ENCODE measurements at regions not wholly inside any gene's neighbourhood (a gene's known extent, or its start where the extent isn't known, plus 50 kb on each side); places are given as distances from the start of the nearest gene placed in this dataset.

DNA sequence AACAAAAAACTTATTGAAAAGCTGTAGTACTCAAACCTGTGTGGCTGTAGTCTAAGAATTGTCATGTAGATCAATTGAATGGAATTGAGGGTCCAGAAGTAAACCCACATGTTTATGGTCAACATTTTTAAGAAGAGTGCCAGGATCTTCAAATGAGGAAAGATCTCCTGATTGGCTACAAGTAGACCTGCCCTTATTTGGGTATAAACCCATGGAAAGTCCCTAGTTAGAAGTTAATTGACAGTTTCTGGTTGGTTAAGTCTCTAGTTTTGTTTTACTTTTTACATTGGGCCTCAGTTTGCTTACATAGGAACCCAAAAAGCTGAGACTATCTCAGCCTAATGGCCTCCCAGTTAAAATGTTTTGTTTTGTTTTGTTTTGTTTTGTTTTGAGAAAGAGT, 91.9 kb upstream of the RESF1 start:
- DNase-seq: no peak

DNA sequence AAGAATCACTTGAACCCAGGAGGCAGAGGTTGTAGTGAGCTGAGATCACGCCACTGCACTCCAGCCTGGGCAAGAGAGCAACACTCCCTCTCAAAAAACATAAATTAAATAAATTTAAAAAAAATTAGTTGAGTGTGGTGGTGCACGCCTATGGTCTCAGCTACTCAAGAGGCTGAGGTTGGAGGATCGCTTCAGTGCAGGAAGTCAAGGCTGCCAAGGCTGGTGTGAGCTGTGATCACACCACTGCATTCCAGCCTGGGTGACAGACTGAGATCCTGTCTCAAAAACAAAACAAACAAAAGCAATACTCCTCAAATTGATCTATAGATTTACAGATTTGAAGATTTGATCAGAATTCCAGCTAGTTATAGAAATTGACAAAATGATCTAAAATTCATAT, 92.7 kb upstream of the RESF1 start:
- no peak for DNase-seq

DNA sequence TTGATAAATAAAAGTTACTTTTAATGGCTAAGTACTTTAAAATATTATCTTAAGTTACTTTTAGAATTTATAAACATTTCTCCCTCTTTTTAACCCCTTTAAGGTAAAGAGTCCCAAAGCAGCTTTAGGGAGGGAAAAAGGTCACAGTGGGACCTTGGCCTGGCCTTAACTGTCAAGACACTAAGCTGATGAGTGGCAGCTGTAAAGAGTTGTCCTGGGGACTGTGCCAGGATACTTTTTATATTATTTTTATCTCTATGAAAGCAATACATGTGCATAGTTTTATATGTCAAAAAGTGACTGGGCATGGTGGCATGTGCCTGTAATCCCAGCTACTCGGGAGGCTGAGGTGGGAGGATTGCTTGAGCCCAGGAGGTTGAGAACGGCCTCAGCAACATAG, 94.2 kb upstream of the RESF1 start:
- no peak for DNase-seq

DNA sequence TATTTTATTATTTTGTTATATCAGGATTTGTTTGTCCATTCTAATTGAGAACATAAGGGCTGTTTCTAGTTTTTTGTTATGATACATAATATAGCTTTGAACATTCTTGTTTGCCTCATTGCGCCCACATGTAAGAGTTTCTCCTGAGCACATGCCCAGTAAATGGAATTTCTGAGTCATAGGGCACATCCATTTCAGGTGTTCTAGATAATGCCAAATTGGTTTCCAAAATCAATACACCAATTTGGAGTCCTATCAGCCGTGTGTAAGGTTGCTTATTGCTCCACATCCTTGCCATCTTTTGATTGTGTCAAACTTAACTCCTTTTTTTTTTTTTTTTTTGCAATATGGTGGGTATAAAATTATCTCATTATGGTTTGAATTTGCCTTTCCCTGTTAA, 97.9 kb upstream of the RESF1 start:
- DNase-seq: no peak

DNA sequence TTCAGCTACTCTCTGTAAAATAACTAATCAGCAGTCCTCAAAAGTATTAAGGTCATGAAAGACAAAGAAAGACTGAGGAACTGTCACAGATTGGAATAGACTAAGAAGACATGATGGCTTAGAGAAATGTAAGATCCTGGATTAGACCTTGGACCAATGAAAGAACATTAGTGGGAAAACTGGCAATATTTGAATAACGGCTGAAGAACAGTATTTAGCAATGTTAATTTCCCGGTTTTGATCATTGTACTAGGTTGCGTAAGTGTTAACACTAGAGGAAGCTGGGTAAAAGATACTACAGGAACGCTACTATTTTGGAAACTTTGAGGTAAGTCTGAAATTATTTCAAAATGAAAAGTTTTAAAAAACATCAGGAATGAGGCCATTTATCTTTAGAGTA, 98.8 kb upstream of the RESF1 start:
- no peak for DNase-seq

DNA sequence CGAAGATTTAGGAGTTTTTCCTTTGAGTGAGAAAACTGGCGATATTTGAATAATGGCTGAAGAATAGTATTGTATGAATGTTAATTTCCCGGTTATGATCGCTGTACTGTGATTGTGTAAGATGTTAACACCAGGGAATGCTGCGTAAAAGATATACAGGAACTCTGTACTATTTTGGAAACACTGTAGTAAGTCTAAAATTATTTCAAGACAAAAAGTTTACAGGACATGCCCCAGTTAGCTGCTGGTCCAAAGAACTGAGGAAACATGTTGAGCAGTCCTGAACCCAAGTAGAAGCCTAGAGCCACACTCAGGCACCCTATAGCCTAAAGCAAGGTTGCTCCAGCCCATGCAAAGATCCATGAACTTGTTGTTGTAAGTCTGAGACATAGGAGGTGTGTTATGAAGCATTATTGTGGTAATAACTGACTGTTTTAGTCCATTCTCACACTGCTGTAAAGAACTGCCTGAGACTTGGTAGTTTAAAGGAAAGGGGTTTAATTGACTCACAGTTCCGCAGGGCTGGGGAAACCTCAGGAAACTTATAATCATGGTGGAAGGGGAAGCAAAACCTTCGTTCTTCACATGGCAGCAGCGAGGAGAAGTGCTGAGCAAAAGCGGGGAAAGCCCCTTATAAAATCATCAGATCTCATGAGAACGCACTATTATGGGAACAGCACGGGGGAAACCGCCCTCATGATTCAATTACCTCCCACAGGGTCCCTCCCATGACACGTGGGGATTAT, 99.8 kb upstream of the RESF1 start:
- no peak for DNase-seq

DNA sequence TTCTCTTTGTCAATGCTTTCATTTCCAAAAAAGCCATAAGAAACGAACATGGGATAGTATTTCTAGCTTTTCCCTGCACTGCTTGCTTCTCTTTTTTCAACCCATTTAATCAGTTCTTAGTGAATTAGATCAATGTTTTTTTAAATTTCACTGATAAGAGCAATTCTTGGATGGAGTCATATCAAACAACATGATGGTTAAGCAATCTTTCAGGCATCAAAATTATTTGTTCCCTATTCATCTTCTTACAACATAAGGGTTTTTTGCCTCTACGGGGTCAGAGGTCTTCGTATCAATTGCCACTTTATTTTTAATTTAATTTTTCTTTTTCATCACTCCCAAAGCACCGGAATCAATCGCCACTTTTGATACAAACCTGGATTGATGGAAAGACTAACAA, 103.8 kb upstream of the RESF1 start:
- no peak for DNase-seq

DNA sequence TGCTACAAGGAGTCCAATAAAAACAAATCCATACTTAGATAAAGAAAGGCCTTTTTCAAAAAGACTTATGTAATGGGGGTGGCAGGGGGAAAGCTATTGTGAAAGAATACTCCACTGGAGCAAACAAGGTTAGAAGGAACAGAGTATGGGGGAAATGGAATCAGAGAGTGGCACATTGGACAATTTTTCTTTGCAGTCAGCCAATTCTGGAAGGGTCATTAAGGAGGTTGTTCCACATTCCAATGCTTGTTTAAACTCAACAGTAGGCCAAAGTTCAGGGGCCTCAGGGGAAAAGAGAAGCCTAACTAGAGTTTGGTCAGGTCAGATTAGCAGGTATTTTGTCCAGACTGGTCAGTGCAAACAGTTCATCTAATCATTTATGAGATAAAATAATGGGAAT, 105.2 kb upstream of the RESF1 start:
- no peak for DNase-seq

DNA sequence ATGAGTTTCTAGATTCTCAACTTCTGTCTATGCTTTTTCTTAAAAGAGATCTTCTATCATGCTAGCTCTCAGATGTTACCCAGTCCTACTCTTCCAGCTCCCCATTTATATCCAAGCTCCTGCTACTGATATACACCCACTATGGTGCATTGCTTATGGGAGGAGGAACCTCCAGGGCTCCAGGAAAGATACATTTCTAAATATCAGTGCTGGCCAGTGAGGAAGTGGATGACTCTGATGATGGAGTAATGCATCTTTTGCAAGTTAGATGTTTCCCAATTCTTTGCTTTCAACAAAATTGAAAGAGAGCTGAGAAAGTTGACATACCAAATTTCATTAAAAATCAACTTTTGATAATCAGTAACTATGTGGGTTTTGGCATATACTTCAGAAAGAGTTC, 105.7 kb upstream of the RESF1 start:
- no peak for DNase-seq

DNA sequence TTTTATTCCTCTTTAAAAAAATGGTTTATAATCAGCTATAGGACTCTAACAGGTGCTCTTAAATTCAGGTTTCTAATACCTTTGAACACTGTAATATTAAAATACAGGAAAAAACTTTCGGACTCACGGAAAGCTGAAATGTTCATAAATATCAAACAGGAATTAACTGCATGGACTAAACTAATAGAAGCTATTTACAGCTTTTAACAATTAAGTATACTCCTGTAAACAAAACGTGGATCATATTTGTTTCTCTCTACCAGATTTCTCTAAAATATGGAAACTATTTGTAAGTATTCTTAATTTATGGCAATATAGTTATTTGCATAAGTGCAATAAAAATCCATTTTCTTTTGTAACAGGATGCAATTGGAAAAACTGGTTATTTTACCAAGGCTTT, 108.9 kb upstream of the RESF1 start:
- no peak for DNase-seq

DNA sequence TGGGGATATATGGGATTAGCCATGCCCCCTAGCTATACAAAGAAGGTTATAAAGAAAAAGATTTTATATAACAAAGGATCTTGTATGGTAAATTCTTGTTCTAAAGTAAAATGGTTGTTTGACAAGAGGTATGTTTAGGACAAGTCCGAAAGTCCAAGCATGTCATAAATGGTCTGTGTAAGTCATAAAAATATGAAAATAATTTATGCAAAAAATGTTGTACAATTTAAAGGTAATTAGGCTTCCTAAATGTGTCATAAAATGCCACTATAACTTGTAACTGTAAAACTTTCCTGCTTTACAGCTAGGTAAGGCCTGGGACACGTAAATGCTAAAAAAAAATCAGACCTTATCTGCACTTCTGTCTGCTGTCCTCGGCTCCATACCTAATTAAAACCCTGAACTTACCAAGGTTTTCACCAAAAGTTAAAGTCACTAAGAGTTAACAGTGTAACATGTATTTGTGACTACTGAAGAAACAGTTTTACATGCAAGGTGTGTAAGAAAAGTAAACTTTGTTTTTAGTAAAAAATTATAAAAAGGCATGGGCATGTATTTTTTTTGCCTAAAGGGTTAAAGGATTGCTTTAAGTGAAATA, 110.0 kb upstream of the RESF1 start:
- no peak for DNase-seq

DNA sequence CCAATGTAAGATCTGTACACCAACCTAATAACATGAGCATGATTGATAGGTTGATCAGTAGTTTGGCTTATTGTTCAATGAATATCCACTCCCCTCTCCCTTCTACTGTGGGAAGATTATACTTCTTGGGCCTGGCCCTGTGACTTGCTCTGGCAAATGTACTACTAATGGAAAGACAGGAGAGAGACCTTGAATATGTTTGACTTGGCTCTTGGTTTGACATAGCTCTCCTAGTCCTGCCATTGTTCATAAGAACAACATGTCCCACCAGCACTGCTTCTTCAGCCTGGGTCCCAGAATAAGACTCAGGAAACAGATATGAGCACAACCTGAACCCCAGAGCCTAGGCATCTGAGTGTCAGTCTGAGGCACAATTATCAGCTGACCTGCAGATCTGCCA, 112.8 kb upstream of the RESF1 start:
- DNase-seq: no peak

DNA sequence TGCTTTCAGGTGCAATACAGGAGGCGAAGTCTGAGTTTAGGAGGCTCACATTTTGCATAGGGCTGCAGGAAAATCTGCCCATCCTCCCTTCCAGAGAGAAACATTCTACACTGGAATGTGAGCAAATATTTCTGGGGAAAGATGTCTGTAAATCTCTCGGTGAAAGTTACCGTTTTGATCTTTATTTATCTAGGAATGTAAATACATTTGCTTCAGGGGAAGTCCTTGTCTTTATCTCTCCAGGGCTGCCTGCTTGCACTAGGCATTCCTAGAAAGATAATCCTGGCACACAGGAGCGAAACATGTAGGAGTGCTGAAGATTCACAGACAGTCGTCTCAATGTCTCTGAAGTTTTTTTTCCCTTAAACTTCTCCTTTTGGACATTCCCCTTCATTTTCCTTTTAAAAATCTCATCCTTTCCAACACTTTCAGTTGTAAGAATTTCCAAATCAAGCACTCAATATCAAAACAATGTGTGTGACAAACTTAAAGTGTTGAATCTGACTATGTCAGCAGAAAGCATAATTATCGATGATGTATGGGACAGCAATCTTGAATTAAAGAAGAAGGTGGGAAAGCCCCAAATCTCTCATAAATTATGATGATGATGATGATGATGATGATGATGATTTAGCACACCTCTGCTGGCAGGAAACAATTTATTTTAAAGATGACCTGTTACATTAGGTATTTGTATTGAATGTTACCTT, 113.4 kb upstream of the RESF1 start:
- no peak for DNase-seq

DNA sequence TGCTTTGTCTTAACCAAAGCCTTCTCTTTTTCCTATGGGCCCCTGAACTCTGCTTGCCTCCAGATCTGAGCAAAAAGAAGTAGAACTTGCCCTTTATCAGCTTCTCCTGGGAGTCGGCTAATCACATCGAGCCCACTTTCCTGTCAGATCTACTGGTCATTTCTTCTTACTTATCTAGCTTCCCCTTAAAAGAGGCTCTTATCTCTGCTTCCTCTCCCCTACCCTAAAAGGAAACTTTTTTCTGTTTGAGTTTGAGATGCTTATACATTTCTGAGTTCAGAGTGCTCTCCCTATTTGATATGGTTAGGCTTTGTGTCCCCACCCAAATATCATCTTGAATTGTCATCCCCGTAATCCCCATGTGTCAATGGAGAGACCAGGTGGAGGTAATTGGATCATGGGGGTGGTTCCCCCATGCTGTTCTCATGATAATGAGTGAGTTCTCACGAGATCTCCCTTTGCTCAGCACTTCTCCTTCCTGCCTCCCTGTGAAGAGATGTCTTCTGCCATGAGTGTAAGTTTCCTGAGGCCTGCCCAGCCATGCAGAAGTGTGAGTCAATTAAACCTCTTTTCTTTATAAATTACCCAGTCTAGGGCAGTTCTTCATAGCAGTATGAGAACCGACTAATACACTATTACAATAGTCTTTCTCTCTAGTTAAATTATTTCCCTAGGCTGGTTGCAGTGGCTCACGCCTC, 114.7 kb upstream of the AMN1 start:
- DNase-seq: no peak

DNA sequence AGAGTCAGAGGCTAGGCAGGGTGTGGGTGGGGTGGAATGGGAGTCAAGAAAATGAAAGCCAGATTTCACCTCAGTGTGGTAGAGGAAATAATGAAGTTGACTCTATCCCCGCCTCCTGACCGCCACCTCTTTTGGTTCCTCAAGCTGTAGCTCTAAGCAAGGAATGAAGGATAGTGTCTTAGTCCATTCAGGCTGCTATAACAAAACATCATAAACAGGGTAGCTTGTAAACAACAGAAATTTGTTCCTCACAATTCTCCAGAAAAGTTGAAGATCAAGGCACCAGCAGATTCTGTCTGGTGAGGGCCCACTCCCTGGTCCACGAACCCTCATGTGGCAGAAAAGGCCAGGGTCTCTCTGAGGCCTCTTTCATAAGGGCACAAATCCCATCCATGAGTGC, 109.1 kb upstream of the AMN1 start:
- DNase-seq: no peak

DNA sequence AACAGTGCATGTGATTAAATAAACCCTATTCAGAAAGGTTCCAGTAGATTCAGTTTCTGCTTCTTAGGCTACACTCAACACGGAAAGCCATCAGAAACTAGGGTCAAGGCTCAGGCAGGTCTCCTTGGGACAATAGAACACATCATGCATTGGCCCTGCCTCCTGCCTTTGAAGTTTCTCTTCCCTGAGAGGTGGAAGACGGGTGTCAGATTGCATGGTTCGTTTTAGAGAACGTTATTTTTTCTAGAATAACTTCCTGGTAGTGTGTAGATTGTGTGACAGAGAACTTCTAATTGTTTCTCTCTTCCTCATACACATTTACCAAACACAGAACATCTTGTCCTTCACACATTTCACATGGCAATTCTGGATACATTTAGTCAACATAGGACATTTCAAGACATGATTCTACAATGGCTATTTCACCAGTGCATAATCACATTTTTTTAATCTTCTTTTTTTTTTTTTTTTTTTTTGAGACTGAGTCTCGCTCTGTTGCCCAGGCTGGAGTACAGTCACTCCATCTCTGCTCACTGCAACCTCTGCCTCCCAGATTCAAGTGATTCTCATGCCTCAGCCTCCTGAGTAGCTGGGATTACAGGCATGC, 106.6 kb upstream of the AMN1 start:
- DNase-seq: no peak

DNA sequence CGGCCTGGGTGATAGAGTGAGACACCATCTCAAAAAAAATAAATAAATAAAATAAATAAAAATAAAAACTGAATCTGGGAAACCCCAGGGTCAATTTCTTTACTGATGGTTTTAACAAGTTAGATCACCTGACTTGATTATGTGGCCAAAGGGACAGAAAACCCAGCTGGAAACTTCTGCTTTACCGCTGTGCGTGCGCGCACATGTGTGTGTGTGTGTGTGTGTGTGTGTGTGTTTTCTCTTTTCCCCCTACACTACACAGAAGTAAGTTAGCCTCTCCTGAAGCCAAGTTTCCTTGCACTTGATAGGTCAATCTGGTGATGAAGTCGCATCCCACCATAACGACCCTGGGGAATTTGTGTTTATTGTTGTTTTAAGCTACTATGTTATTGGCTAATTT, 105.3 kb upstream of the AMN1 start:
- no peak for DNase-seq

DNA sequence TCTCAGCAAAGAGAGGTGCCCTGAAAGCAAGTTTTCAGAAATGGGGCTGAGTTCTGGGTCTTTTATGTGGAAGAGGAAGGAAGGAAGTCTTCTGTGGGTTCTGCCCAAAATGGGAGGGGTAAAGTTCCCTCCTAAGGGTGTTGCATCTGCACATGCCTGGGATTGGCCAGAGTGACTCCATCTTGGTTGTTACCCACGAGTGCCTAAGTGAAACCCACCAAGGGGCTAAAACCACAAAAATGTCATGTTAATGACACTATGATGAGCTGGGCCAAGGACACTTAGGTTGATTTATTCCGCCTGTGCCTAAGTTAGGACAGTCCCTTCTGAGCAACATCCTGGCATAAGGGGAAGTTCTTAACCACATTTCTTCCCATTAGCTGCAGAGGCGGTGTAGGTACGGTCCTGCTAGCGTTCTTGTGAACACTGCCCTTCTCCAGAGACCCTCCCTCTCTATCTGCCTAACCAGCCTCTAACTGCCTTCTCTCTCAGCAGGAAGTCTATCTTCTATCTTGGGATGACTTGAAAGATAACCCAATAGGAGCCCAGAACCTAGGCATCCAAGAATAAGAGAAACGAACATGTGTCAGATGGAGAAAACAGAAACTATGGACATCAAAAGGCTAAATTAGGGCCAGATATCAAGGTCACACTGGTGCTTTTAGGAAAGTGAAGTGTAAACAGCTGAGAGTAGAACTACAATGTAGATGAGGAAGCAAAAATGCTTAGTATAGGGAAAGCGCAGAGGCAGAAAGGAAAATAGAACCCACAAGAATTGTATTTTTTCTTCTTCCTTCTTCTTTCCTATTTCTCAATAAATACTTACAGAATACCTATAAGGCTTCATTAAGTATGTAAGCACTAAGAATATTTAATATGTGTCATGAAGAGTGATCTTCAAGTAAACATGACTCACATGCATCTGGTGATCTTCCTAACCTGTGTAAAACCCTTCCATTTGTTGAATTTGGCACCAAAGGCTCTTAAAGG, 104.2 kb upstream of the AMN1 start:
- no peak for DNase-seq

DNA sequence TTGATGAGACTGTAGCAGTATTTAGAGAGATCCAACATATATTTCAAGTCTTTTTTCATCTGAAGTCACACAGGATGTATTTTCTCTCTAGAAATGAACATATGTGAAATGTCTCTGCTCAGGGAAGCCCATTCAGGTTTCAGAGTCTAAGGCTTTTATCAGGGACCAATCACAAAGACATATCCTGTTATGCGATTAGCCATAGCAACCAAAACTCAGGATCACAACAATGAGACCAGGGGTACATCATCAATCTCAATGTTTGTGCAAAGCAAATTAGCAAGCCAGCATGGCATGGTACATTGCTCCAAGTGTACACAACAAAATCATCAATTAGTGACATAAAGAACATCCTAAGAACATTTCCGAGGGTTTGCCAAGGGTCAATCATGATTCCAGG, 99.2 kb upstream of the AMN1 start:
- DNase-seq: no peak

DNA sequence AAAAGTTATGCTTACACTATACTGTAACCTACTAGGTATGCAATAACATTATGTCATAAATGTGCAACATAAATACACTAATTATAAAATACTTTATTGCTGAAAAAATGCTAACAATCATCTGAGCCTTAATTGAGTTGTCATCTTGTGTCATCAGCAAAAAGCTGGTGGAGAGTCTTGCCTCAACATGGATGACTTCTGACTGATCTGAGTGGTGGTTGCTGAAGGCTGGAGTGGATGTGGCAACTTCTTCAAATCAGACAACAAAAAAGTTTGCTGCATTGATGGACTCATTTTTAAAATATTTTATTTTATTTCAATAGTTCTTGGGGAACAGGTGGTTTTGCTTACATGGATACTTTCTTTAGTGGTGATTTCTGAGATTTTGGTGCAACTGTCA, 93.9 kb upstream of the AMN1 start:
- DNase-seq: no peak

DNA sequence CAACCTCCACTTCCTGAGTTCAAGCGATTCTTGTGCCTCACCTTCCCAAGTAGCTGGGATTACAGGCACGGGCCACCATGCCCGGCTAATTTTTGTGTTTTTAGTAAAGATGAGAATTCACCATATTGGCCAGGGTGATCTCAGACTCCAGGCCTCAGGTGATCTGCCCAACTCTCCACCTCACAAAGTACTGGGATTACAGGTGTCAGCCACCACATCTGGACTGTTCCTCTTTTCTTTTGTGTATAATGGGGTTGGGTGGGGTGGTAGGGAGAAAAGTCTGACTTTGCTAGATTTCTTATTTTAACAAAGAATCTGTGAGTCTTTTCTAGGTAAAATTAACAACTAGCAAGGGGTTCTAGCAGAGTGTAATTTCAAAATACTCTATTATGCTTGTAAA, 92.7 kb upstream of the AMN1 start:
- no peak for DNase-seq

DNA sequence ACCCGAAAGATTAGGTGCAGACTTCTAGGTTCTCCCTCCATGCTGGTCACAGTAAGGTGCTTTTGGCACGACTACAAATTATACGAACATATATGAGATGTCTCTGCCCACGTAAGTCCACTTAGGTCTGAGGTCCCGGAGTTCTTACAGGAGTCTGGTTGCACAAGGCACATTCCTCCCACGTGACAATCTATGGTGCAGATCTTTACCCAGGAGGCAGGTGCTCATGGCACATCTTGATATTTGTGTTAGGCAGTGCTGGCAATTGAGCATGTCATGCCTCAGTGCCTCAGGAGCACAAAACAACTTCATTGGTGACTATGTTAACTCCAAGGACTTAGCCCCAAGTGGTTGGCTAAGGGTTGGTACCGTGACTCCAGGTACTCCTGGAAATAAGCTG, 92.0 kb upstream of the AMN1 start:
- DNase-seq: no peak

Measured in NCI-H187 treated with DMSO at 0.1 percent for 48 hours (cell line).